Spinal cord (tissue), 9 donors: ENCODE measurements at regions not wholly inside any gene's neighbourhood (a gene's known extent, or its start where the extent isn't known, plus 50 kb on each side); places are given as distances from the start of the nearest gene placed in this dataset.

Experiments used
- DNase-seq, 6 donors: peaks; one replicate each; pipeline versions ENCODE4 v3.0.0 to v3.0.0-alpha.2; 2013 to 2015; ENCODE audit warnings: low spot score in 6 of 6, low read depth in 4 of 6
- H3K27ac ChIP-seq: one replicate; pipeline ENCODE4 v1.5.1; 2013; ENCODE audit warnings: low read depth, low read length, control low read depth
- H3K27me3 ChIP-seq: one replicate; pipeline ENCODE4 v1.6.1; 2013; ENCODE audit warnings: low read length; ENCODE audit not compliant: control insufficient read depth, insufficient read depth
- H3K36me3 ChIP-seq: one replicate; pipeline ENCODE4 v1.6.1; 2013; ENCODE audit warnings: low read length; ENCODE audit not compliant: control insufficient read depth, insufficient read depth
- H3K4me1 ChIP-seq: one replicate; pipeline ENCODE4 v1.6.1; 2013; ENCODE audit warnings: low read length; ENCODE audit not compliant: control insufficient read depth, insufficient read depth
- H3K4me3 ChIP-seq: one replicate; pipeline ENCODE4 v1.5.1; 2013; ENCODE audit warnings: low read depth, low read length, control low read depth
- H3K9me3 ChIP-seq: one replicate; pipeline ENCODE4 v1.6.1; 2013; ENCODE audit warnings: low read length; ENCODE audit not compliant: control insufficient read depth, insufficient read depth
- WGBS: methylation state at CpG from one replicate; pipeline ENCODE4 v1.1.5; 2013; ENCODE audit warnings: missing lambda C conversion rate; ENCODE audit not compliant: insufficient coverage; 5-methylcytosine and 5-hydroxymethylcytosine counted together
- donor health status: healthy.

DNA sequence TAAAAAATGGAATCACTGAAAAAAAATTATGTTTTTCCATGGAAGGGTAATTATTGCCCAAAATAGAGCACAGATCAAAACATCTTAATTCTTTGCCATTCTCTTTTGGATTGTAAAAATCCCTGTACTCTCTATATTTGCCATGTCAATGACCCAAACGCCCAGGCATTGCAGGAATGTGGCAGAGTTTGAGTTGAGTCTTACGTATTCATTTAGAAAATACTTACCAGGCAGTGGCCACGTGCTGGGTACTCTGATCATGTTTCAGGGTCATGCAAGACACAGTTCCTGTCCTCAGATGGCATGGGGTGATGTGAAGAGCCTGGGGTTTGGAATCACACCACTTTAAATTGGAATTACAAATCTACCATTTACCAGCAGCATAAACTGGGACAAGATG lies 267.7 kb downstream of the ABCC12 start:
- WGBS = 83% methylated on average over 2 of the region's 3 CpGs
- H3K4me3 ChIP-seq = no peak overlapping the region

GRCh38 chr16:47887496-47887895 lies 268.3 kb downstream of the ABCC12 start:
- Histone ChIP-seq H3K27ac (no peak overlapping the region), H3K27me3 (no peaks in the 10 kb centered on the region), H3K4me3 (no peak overlapping the region), H3K9me3 (no peaks in the 10 kb centered on the region), H3K36me3 (no peaks in the 10 kb centered on the region), H3K4me1 (peaks cover 12% of the 10 kb centered on the region)
- no peak for DNase-seq
- 22% methylated on average over 3 of the region's 5 CpGs for WGBS

More for the DNA sequence above, 267.7 kb downstream of the ABCC12 start:
- Histone ChIP-seq H3K4me1 (peaks cover 12% of the 10 kb centered on the region), H3K27me3 (no peaks in the 10 kb centered on the region), H3K36me3 (no peaks in the 10 kb centered on the region), H3K27ac (no peak overlapping the region), H3K9me3 (no peaks in the 10 kb centered on the region)
- no peak for DNase-seq

- no peak overlapping the region for H3K4me3 ChIP-seq
- H3K9me3 ChIP-seq = no peaks in the 10 kb centered on the region
- H3K36me3 ChIP-seq = no peaks in the 10 kb centered on the region
- H3K27me3 ChIP-seq = no peaks in the 10 kb centered on the region
- peaks cover 12% of the 10 kb centered on the region for H3K4me1 ChIP-seq
- WGBS = 23% methylated on average over 5 of the region's 11 CpGs
- H3K27ac ChIP-seq = no peak overlapping the region
- DNase-seq = peak in 5 of 6 donors; percentile 22 to 94 (median 48)
These were observed 269.0 kb downstream of the ABCC12 start for GRCh38 chr16:47886631-47887415.

GRCh38 chr16:47886139-47886538 lies 269.7 kb downstream of the ABCC12 start:
- Histone ChIP-seq H3K27me3 (no peaks in the 10 kb centered on the region), H3K27ac (no peak overlapping the region), H3K36me3 (no peaks in the 10 kb centered on the region), H3K4me3 (no peak overlapping the region), H3K4me1 (peaks cover 12% of the 10 kb centered on the region), H3K9me3 (no peaks in the 10 kb centered on the region)
- 60% methylated on average over 2 of the region's 7 CpGs for WGBS
- peak in 1 of 6 donors; percentile 65 for DNase-seq

GRCh38 chr16:47885489-47885888 lies 270.3 kb downstream of the ABCC12 start:
- peaks cover 12% of the 10 kb centered on the region for H3K4me1 ChIP-seq

GRCh38 chr16:47884116-47884725 lies 271.6 kb downstream of the ABCC12 start:
- peaks cover 12% of the 10 kb centered on the region for H3K4me1 ChIP-seq
- H3K27ac ChIP-seq = no peak overlapping the region
- WGBS = 0% methylated on average over 1 of the region's 2 CpGs
- no peak overlapping the region for H3K4me3 ChIP-seq
- no peaks in the 10 kb centered on the region for H3K36me3 ChIP-seq
- no peaks in the 10 kb centered on the region for H3K27me3 ChIP-seq
- H3K9me3 ChIP-seq = no peaks in the 10 kb centered on the region
- peak in 2 of 6 donors; percentile 66 to 68 for DNase-seq

More at GRCh38 chr16:47885489-47885888, 270.3 kb downstream of the ABCC12 start:
- Histone ChIP-seq H3K27me3 (no peaks in the 10 kb centered on the region), H3K4me3 (no peak overlapping the region), H3K9me3 (no peaks in the 10 kb centered on the region), H3K27ac (no peak overlapping the region), H3K36me3 (no peaks in the 10 kb centered on the region)
- no CpG with 5 or more reads among the region's 1 CpG for WGBS
- no peak for DNase-seq

DNA sequence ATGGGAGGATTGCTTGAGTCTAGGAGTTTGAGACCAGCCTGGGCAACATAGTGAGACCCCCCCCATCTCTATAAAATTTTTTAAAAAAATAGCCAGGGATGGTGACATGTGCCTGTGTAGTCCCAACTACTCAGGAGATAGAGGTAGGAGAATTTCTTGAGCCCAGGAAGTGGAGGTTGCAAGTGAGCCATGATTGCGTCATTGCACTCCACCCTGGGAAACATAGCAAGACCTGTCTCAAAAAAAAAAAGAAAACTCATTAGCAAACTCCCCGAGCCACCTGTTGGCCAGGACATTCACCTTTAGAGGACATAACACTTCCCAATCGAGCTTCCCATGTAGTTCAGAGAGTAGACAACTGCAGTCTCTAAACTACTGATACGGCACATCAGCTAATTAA lies 274.2 kb downstream of the ABCC12 start:
- WGBS = 100% methylated on average over 1 of the region's 4 CpGs
- H3K9me3 ChIP-seq = no peaks in the 10 kb centered on the region

DNA sequence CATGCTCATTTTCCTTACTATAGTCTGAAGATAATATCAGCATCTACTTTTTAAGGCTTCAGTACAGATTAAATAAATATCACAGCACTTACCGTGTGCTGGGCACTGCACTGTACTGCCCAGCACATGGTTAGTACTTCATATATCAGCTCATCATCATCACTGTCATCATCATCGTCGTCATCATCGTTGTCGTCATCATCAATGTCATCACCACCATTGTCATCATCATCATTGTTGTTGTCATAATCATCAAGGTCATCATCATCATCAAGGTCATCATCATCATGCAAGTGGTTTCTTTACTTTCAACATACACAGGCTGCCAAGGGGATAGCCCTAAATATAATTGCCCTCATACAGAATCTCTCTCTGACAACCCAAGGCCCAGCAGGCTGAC lies 275.1 kb downstream of the ABCC12 start:
- 93% methylated on average over 5 of the region's 5 CpGs for WGBS
- no peak for DNase-seq
- Histone ChIP-seq H3K36me3 (no peaks in the 10 kb centered on the region), H3K9me3 (no peaks in the 10 kb centered on the region), H3K4me1 (no peaks in the 10 kb centered on the region), H3K4me3 (no peak overlapping the region), H3K27me3 (no peaks in the 10 kb centered on the region), H3K27ac (no peak overlapping the region)

More for the DNA sequence above, 274.2 kb downstream of the ABCC12 start:
- DNase-seq = no peak
- Histone ChIP-seq H3K27me3 (no peaks in the 10 kb centered on the region), H3K36me3 (no peaks in the 10 kb centered on the region), H3K27ac (no peak overlapping the region), H3K4me1 (peaks cover 3% of the 10 kb centered on the region), H3K4me3 (no peak overlapping the region)

DNA sequence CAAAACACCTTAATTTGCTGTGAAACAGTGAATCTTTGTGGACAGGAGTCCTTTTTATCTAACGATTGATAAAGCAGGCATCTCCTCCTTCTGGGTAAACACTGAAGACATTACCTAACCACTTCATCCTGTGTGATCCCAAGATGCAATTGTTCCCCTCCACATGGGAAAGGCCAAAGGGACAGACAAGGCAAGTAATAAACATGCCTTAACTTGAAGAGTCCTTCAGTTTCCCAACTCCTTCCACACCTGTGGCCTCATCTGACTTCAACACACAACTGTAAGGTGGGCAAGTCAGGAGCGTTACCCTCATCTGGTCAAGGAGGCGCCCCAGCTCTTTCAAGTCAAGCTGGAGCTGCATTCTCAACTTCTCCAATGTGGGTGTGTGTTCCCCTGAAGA lies 278.6 kb downstream of the ABCC12 start:
- Histone ChIP-seq H3K4me1 (no peaks in the 10 kb centered on the region), H3K27me3 (no peaks in the 10 kb centered on the region), H3K9me3 (no peaks in the 10 kb centered on the region), H3K27ac (no peak overlapping the region), H3K4me3 (no peak overlapping the region), H3K36me3 (no peaks in the 10 kb centered on the region)
- WGBS = 85% methylated on average over 2 of the region's 3 CpGs
- DNase-seq = no peak

DNA sequence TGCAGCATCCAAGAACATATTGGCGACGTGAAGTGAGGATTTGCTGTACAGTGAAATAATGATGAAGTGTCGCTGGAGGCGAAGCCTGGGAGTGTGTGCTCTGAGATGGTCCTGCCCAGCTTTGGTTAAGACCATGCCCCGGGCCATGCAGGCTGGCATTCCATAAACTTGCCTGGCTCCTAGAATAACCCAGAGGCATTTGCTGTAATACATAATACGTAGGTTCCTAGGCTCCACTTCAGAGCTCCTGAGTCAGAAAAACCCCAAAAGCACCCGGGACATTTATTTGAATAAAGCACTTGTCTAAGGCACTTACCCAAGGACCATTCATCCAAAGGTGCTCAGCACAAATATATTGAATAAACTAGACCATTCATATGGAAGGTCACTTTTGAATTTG lies 279.3 kb downstream of the ABCC12 start:
- 85% methylated on average over 6 of the region's 7 CpGs for WGBS
- Histone ChIP-seq H3K4me1 (no peaks in the 10 kb centered on the region), H3K27me3 (no peaks in the 10 kb centered on the region), H3K36me3 (no peaks in the 10 kb centered on the region), H3K4me3 (no peak overlapping the region), H3K27ac (no peak overlapping the region), H3K9me3 (no peaks in the 10 kb centered on the region)
- no peak for DNase-seq
